Ovary (tissue), 3 donors: ENCODE measurements at regions not wholly inside any gene's neighbourhood (a gene's known extent, or its start where the extent isn't known, plus 50 kb on each side); places are given as distances from the start of the nearest gene placed in this dataset.

Experiments used
- CTCF ChIP-seq, 3 donors: fragments of 450-650 bp in 2 of 3; fragments of 200-600 bp in 1 of 3; IDR thresholded peaks; one replicate each; pipeline versions ENCODE4 v1.5.1 to v1.8.0; 2016 to 2022; ENCODE audit warnings: antibody characterized with exemption in 3 of 3, mild to moderate bottlenecking in 1 of 3
- EP300 ChIP-seq: sonication (generic); formaldehyde crosslinking; IDR thresholded peaks from one replicate; pipeline ENCODE4 v1.6.1; 2017; ENCODE audit warnings: antibody characterized with exemption
- POLR2A ChIP-seq: fragments of 450-650 bp; IDR thresholded peaks from one replicate; pipeline ENCODE4 v1.6.1; 2017; ENCODE audit warnings: antibody characterized with exemption, mild to moderate bottlenecking, moderate library complexity
- donor health status: DM: no; HTN: no; CAD: no.

GRCh38 chr2:16429431-16430145 is 236.0 kb downstream of the CYRIA start:
- TF ChIP-seq CTCF (IDR thresholded peaks at IDR 0.05) (no peak), POLR2A (no peak), EP300 (no peak)
